RWPE1 (cell line): ENCODE measurements at regions not wholly inside any gene's neighbourhood (a gene's known extent, or its start where the extent isn't known, plus 50 kb on each side); places are given as distances from the start of the nearest gene placed in this dataset.

ENCODE experiments used
- CTCF ChIA-PET: fragments of 350-600 bp; sonication (Branson Sonifier 250); formaldehyde crosslinking; extraction: SDS; loops from one replicate; lab custom pipeline; 2021; lab: Yijun Ruan, JAX
- POLR2A ChIA-PET: fragments of 400-600 bp; formaldehyde crosslinking; extraction: SDS; loops from one replicate; lab custom pipeline; 2020; ENCODE audit warnings: antibody characterized with exemption; ENCODE audit not compliant: low non-redundant PET; lab: Yijun Ruan, JAX
- DNase-seq: peaks from one replicate; pipeline ENCODE4 v3.0.0; 2012; ENCODE audit warnings: low spot score
- H3K27ac ChIP-seq: fragments of 450-650 bp; 2 replicates; pipeline ENCODE4 v1.5.1; 2017
- CTCF ChIP-seq: fragments of 450-650 bp; conservative IDR thresholded peaks from 2 replicates; pipeline ENCODE4 v1.5.1; 2017; ENCODE audit warnings: low read depth, mild to moderate bottlenecking

GRCh38 chr3:154003649-154004048 is 117.5 kb upstream of the ARHGEF26 start:
- ChIA-PET CTCF (interaction anchor here (0.6 kb wide), 1 partner anchor 221 kb away, joined by 3 read pairs; no protein-coding TSS in a partner anchor), POLR2A (no interaction called here)

GRCh38 chr3:154011036-154011435 is 110.2 kb upstream of the ARHGEF26 start:
- POLR2A ChIA-PET = no interaction called here
- CTCF ChIA-PET = interaction anchor here (0.6 kb wide), 1 partner anchor 10 kb away, joined by 5 read pairs; no protein-coding TSS in a partner anchor
- no peak overlapping the region for H3K27ac ChIP-seq
- no peak for DNase-seq
- no peak for TF ChIP-seq CTCF

More at GRCh38 chr3:154003649-154004048, 117.5 kb upstream of the ARHGEF26 start:
- no peak for TF ChIP-seq CTCF
- no peak for DNase-seq
- no peak overlapping the region for H3K27ac ChIP-seq

- TF ChIP-seq CTCF = no peak
- ChIA-PET CTCF (no interaction called here), POLR2A (no interaction called here)
- no peak for DNase-seq
- H3K27ac ChIP-seq = no peak overlapping the region
Observed at GRCh38 chr3:154013736-154014135, 107.5 kb upstream of the ARHGEF26 start.

- POLR2A ChIA-PET = no interaction called here
- CTCF ChIA-PET = no interaction called here
- no peak for DNase-seq
- no peak overlapping the region for H3K27ac ChIP-seq
- no peak for TF ChIP-seq CTCF
Observed at GRCh38 chr3:154015307-154015706, 105.9 kb upstream of the ARHGEF26 start.

GRCh38 chr3:154018100-154018696 is 103.0 kb upstream of the ARHGEF26 start:
- peak; percentile 15 for DNase-seq
- POLR2A ChIA-PET = no interaction called here
- CTCF ChIA-PET = interaction anchor here (0.7 to 0.9 kb wide), 2 partner anchors 235 to 274 kb away, joined by 3 to 4 read pairs; no protein-coding TSS in a partner anchor
- peak; percentile 31 for TF ChIP-seq CTCF
- H3K27ac ChIP-seq = no peak overlapping the region

- TF ChIP-seq CTCF = no peak
- DNase-seq = no peak
- no peak overlapping the region for H3K27ac ChIP-seq
- CTCF ChIA-PET = no interaction called here
- POLR2A ChIA-PET = no interaction called here
Observed at GRCh38 chr3:154022606-154023005, 98.6 kb upstream of the ARHGEF26 start.
